Trophoblast cell (in vitro differentiated cells and primary cell): ENCODE measurements at regions not wholly inside any gene's neighbourhood (a gene's known extent, or its start where the extent isn't known, plus 50 kb on each side); places are given as distances from the start of the nearest gene placed in this dataset.

ENCODE experiments used
- DNase-seq, 2 donors: peaks; one replicate each; pipeline ENCODE4 v3.0.0-alpha.2; 2016
- H2AFZ ChIP-seq: 2 replicates; pipeline ENCODE4 v1.6.1; 2013; ENCODE audit warnings: low read length, moderate library complexity, mild to moderate bottlenecking; ENCODE audit not compliant: insufficient read depth, poor library complexity
- H2AK5ac ChIP-seq: 2 replicates; pipeline ENCODE4 v1.6.1; 2013; ENCODE audit warnings: mild to moderate bottlenecking, low read length
- H2BK120ac ChIP-seq: 2 replicates; pipeline ENCODE4 v1.6.1; 2013; ENCODE audit warnings: low read length, mild to moderate bottlenecking, moderate library complexity; ENCODE audit not compliant: insufficient read depth, poor library complexity
- H2BK12ac ChIP-seq: 2 replicates; pipeline ENCODE4 v1.6.1; 2013; ENCODE audit warnings: mild to moderate bottlenecking, low read length, moderate library complexity
- H2BK5ac ChIP-seq: 2 replicates; pipeline ENCODE4 v1.6.1; 2013; ENCODE audit warnings: low read length, low read depth, moderate library complexity, mild to moderate bottlenecking; ENCODE audit not compliant: poor library complexity
- H3K14ac ChIP-seq: 2 replicates; pipeline ENCODE4 v1.6.1; 2013; ENCODE audit warnings: mild to moderate bottlenecking, low read length
- H3K18ac ChIP-seq: 2 replicates; pipeline ENCODE4 v1.6.1; 2013; ENCODE audit warnings: mild to moderate bottlenecking, low read length
- H3K23ac ChIP-seq: 2 replicates; pipeline ENCODE4 v1.6.1; 2013; ENCODE audit warnings: low read length
- H3K27ac ChIP-seq: 2 replicates; pipeline ENCODE4 v1.5.1; 2013; ENCODE audit warnings: low read depth, mild to moderate bottlenecking, inconsistent platforms, low read length, moderate library complexity
- H3K27me3 ChIP-seq: 2 replicates; pipeline ENCODE4 v1.6.1; 2013; ENCODE audit warnings: inconsistent platforms, mild to moderate bottlenecking, low read length, moderate library complexity; ENCODE audit not compliant: insufficient read depth
- H3K36me3 ChIP-seq, 2 experiments: 1 replicate in 1 of 2; 2 replicates in 1 of 2; pipeline ENCODE4 v1.6.1; 2013; ENCODE audit warnings: low read length in 2 of 2, mild to moderate bottlenecking in 2 of 2, moderate library complexity in 1 of 2; ENCODE audit not compliant: insufficient read depth in 2 of 2, control insufficient read depth in 1 of 2
- H3K4ac ChIP-seq: 2 replicates; pipeline ENCODE4 v1.6.1; 2013; ENCODE audit warnings: low read depth, mild to moderate bottlenecking, low read length, moderate library complexity
- H3K4me1 ChIP-seq, 2 experiments: 1 replicate in 1 of 2; 2 replicates in 1 of 2; pipeline ENCODE4 v1.6.1; 2013; ENCODE audit warnings: low read length in 2 of 2, mild to moderate bottlenecking in 2 of 2, moderate library complexity in 1 of 2; ENCODE audit not compliant: insufficient read depth in 2 of 2, control insufficient read depth in 1 of 2
- H3K4me2 ChIP-seq: 2 replicates; pipeline ENCODE4 v1.6.1; 2013; ENCODE audit warnings: inconsistent platforms, mild to moderate bottlenecking, low read length, moderate library complexity
- H3K4me3 ChIP-seq: 2 replicates; pipeline ENCODE4 v1.5.1; 2013; ENCODE audit warnings: mild to moderate bottlenecking, low read depth, low read length, inconsistent platforms
- H3K79me1 ChIP-seq: one replicate; pipeline ENCODE4 v1.6.1; 2013; ENCODE audit warnings: low read length
- H3K79me2 ChIP-seq: 2 replicates; pipeline ENCODE4 v1.6.1; 2013; ENCODE audit warnings: low read length, mild to moderate bottlenecking; ENCODE audit not compliant: control insufficient read depth, insufficient read depth, poor library complexity
- H3K9ac ChIP-seq: 2 replicates; pipeline ENCODE4 v1.6.1; 2013; ENCODE audit warnings: mild to moderate bottlenecking, low read length
- H3K9me3 ChIP-seq: 2 replicates; pipeline ENCODE4 v1.6.1; 2013; ENCODE audit warnings: low read depth, mild to moderate bottlenecking, control low read depth, inconsistent platforms, low read length; ENCODE audit not compliant: insufficient read depth
- H4K12ac ChIP-seq: 2 replicates; pipeline ENCODE4 v1.6.1; 2013; ENCODE audit warnings: low read depth, mild to moderate bottlenecking, low read length, moderate library complexity
- H4K8ac ChIP-seq: 2 replicates; pipeline ENCODE4 v1.6.1; 2013; ENCODE audit warnings: low read depth, mild to moderate bottlenecking, low read length, moderate library complexity
- H4K91ac ChIP-seq: one replicate; pipeline ENCODE4 v1.6.1; 2013; ENCODE audit warnings: low read depth, mild to moderate bottlenecking, low read length, moderate library complexity
- WGBS: extraction: QIAGEN DNeasy Blood & Tissue Kit; methylation state at CpG from one replicate; pipeline ENCODE4 v1.1.7; 2013; ENCODE audit warnings: missing lambda C conversion rate; ENCODE audit not compliant: insufficient read length, insufficient coverage; ENCODE audit errors: extremely low coverage; 5-methylcytosine and 5-hydroxymethylcytosine counted together

DNA sequence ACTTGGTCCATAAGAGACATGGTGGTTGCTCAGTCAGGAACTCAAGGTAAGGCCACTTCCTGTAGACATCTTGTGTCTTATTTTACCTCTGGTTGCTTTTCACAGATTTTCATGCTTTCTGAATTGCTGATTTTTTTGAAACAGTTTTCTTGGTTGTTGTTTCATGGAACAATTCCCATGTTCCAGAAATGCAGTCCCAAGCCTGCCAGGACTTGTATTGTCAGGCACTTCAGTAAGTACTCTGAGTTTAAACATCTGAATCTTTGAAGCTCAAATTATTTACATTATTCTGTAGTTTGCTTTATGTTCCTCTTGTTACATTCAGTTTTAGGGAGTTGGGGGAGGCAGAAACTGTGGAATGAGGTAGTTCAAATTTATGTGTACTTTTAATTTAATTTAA is 290.2 kb downstream of the DMRT2 start:
- no peak for DNase-seq
- no peak overlapping the region for H3K14ac ChIP-seq
- H2AFZ ChIP-seq: no peak overlapping the region
- no peaks in the 10 kb centered on the region for H3K27me3 ChIP-seq
- H4K12ac ChIP-seq: no peak overlapping the region
- no peaks in the 10 kb centered on the region for H3K9me3 ChIP-seq
- H4K8ac ChIP-seq: no peak overlapping the region
- H2AK5ac ChIP-seq: no peak overlapping the region
- H2BK12ac ChIP-seq: no peak overlapping the region
- H3K4ac ChIP-seq: no peak overlapping the region
- H3K18ac ChIP-seq: no peak overlapping the region
- H3K4me3 ChIP-seq: no peak overlapping the region
- H4K91ac ChIP-seq: no peak overlapping the region
- H3K4me1 ChIP-seq: no peaks in the 10 kb centered on the region
- no peak overlapping the region for H3K9ac ChIP-seq
- no peak overlapping the region for H3K27ac ChIP-seq
- no peaks in the 10 kb centered on the region for H3K79me1 ChIP-seq
- H2BK5ac ChIP-seq: no peak overlapping the region
- no peaks in the 10 kb centered on the region for H3K36me3 ChIP-seq
- no peak overlapping the region for H2BK120ac ChIP-seq
- no peak overlapping the region for H3K23ac ChIP-seq
- H3K79me2 ChIP-seq: no peaks in the 10 kb centered on the region
- H3K4me2 ChIP-seq: no peak overlapping the region

DNA sequence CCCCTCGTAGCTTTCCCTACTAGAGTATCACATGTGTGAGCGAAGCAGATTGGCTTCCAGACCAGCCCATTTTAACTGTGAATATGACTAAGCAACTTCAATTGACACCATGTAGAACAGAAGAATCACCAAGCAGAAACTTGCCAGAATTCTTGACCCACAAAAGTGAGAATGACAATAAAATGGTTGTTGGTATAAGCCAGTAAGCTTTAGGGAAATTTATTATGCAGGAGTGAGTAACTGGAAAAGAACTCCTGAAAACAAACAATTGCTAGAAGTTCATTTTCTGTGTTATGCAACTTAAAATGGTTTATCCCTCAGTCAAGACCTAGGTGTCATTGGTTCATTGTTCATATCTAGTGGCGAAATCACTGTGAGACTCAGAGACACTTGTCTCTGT is 303.1 kb downstream of the DMRT2 start:
- Histone ChIP-seq H3K27me3 (no peaks in the 10 kb centered on the region), H3K14ac (no peak overlapping the region), H4K8ac (no peak overlapping the region), H3K9ac (no peak overlapping the region), H3K4me2 (no peak overlapping the region), H3K79me2 (no peaks in the 10 kb centered on the region), H3K18ac (no peak overlapping the region), H2AFZ (no peak overlapping the region), H4K12ac (no peak overlapping the region), H3K4me1 (no peaks in the 10 kb centered on the region), H3K36me3 (no peaks in the 10 kb centered on the region), H2BK12ac (no peak overlapping the region), H3K79me1 (no peaks in the 10 kb centered on the region), H3K27ac (no peak overlapping the region), H2AK5ac (no peak overlapping the region), H4K91ac (no peak overlapping the region), H3K4ac (no peak overlapping the region), H3K4me3 (no peak overlapping the region), H3K23ac (no peak overlapping the region), H2BK5ac (no peak overlapping the region), H2BK120ac (no peak overlapping the region), H3K9me3 (no peaks in the 10 kb centered on the region)
- no peak for DNase-seq
- no CpG with 5 or more reads among the region's 3 CpGs for WGBS

DNA sequence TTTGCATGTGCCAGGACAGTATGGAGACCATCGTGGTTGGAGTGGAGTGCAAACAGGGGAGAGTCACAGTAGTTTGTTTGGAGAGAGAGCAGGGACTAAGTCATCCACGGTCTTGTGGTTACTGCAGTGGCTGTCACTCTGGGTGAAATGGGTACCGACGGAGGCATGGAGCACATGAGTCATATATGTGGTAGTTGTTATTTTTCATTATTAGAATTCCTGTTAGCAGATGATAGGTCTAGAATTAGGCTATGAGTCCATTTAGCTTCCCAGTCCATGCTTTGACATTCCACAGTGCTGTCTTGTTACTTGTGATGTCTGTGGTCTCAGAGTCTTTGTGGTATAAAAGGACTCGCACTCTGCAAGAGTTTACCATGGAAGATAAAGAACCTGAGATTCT is 303.9 kb downstream of the DMRT2 start:
- Histone ChIP-seq H3K36me3 (no peaks in the 10 kb centered on the region), H2AK5ac (no peak overlapping the region), H3K4ac (no peak overlapping the region), H3K4me3 (no peak overlapping the region), H3K9ac (no peak overlapping the region), H3K79me1 (no peaks in the 10 kb centered on the region), H4K8ac (no peak overlapping the region), H4K91ac (no peak overlapping the region), H3K18ac (no peak overlapping the region), H2AFZ (no peak overlapping the region), H3K23ac (no peak overlapping the region), H3K4me2 (no peak overlapping the region), H2BK12ac (no peak overlapping the region), H2BK120ac (no peak overlapping the region), H3K4me1 (no peaks in the 10 kb centered on the region), H3K27me3 (no peaks in the 10 kb centered on the region), H2BK5ac (no peak overlapping the region), H3K27ac (no peak overlapping the region), H3K9me3 (no peaks in the 10 kb centered on the region), H4K12ac (no peak overlapping the region), H3K14ac (no peak overlapping the region), H3K79me2 (no peaks in the 10 kb centered on the region)
- no CpG with 5 or more reads among the region's 5 CpGs for WGBS
- DNase-seq: peak in 1 of 2 donors; percentile 36

DNA sequence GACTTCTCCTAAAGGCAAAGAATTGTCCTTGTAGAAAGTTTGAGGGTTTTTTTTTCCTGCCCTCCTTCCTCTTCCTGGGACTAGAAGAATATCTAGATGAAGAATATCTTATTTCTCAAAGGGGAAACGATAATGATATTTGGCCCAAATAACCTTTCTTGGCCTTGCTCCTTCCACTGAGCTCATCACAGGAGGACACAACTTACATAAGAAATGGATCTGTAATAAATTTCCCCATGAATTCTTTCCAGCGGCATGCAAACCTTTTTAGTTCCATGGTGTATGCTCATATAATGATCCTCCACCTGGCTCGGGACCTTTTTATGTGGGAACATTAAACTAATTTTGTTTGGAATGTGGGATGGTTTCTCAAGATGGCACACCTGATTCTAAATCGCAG is 304.4 kb downstream of the DMRT2 start:
- H2BK120ac ChIP-seq: no peak overlapping the region
- H2BK5ac ChIP-seq: no peak overlapping the region
- H3K9ac ChIP-seq: no peak overlapping the region
- no peak overlapping the region for H4K91ac ChIP-seq
- H3K4me2 ChIP-seq: no peak overlapping the region
- H2BK12ac ChIP-seq: no peak overlapping the region
- H3K79me2 ChIP-seq: no peaks in the 10 kb centered on the region
- no peak overlapping the region for H2AK5ac ChIP-seq
- no CpG with 5 or more reads among the region's 4 CpGs for WGBS
- H3K79me1 ChIP-seq: no peaks in the 10 kb centered on the region
- no peak overlapping the region for H3K23ac ChIP-seq
- no peaks in the 10 kb centered on the region for H3K27me3 ChIP-seq
- H3K36me3 ChIP-seq: no peaks in the 10 kb centered on the region
- H3K27ac ChIP-seq: no peak overlapping the region
- no peak overlapping the region for H3K4ac ChIP-seq
- H3K4me3 ChIP-seq: no peak overlapping the region
- H2AFZ ChIP-seq: no peak overlapping the region
- H3K18ac ChIP-seq: no peak overlapping the region
- DNase-seq: no peak
- no peaks in the 10 kb centered on the region for H3K9me3 ChIP-seq
- no peak overlapping the region for H4K12ac ChIP-seq
- no peak overlapping the region for H3K14ac ChIP-seq
- H3K4me1 ChIP-seq: no peaks in the 10 kb centered on the region
- no peak overlapping the region for H4K8ac ChIP-seq

DNA sequence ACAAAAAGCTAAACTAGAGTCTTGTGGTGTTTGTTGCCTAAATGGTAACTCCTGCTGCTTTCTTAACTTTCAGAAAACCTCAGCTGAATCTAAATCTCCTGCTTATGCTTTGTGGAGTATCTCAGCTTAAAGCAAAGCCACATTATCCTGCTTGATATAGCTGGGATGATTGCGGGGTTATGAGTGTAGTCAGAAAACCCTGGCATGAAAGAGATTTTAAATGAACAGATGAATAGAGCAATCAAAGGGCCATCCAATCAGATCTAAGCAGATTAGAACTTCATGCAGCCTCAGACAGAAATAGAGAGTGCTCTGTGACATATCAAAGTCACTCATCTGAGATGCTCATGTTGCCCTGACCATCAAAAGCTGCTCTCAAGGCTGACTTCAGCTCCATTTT is 305.5 kb downstream of the DMRT2 start:
- no peak overlapping the region for H4K8ac ChIP-seq
- no peak overlapping the region for H3K4me3 ChIP-seq
- no peak overlapping the region for H2BK5ac ChIP-seq
- no peak overlapping the region for H2BK12ac ChIP-seq
- H3K36me3 ChIP-seq: no peaks in the 10 kb centered on the region
- H3K9me3 ChIP-seq: no peaks in the 10 kb centered on the region
- H3K79me2 ChIP-seq: no peaks in the 10 kb centered on the region
- no peak overlapping the region for H3K23ac ChIP-seq
- H3K4me2 ChIP-seq: no peak overlapping the region
- no peak overlapping the region for H2AK5ac ChIP-seq
- no peak for DNase-seq
- no peak overlapping the region for H2AFZ ChIP-seq
- H3K27me3 ChIP-seq: no peaks in the 10 kb centered on the region
- no peak overlapping the region for H3K4ac ChIP-seq
- H3K9ac ChIP-seq: no peak overlapping the region
- no peak overlapping the region for H2BK120ac ChIP-seq
- H3K79me1 ChIP-seq: no peaks in the 10 kb centered on the region
- H4K12ac ChIP-seq: no peak overlapping the region
- H3K18ac ChIP-seq: no peak overlapping the region
- H3K4me1 ChIP-seq: no peaks in the 10 kb centered on the region
- H4K91ac ChIP-seq: no peak overlapping the region
- WGBS: no CpG with 5 or more reads among the region's 1 CpG
- no peak overlapping the region for H3K14ac ChIP-seq
- no peak overlapping the region for H3K27ac ChIP-seq
